ENCODE measurements at regions not wholly inside any gene's neighbourhood (a gene's known extent, or its start where the extent isn't known, plus 50 kb on each side); places are given as distances from the start of the nearest gene placed in this dataset.

DNA sequence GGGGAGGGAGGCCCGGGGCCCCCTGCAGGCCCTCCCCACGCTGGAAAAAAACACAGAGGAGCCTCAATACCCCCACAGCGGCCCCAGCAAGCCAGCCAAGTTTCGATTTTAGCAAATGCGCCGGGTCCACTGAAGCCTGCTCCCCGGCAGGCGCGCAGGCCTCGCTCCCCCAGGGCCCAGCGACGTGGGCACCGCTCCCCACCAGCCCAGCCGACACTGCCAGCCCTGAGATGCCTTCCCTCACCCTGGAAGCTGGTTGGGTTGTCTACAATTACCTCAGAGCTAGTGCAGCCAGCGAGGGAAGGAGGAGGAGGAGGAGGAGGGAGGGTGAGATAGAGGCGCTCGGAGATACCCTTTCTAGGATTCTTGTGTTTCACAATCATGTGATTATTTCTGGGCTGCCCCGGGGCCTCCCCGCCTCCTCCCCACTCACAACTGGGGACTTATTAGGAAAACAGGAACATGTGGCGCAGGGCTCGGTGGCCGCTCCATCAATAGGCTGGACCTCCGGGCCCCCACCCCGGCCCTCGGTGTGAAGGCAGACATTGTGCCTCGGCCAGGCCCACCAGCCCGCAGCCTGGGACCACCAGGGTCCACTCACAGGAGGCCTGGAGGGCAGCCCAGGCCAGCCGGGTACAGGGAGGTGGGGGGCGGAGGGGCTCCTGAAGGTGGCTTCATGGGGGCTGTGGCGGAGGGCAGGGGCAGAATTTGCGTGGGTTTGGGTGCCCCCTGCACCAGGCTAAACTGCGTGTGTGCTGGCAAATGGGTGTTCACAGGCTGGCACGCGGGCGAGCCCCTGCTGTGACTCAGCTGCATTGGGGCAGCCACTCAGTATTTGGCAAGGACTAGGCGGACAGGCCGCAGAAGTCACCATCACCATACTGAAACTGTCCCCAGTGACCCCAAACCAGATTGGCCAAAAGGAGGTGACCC, 109.9 kb downstream of the NCOR2 start:
- intact Hi-C loops (cut with micrococcal nuclease) = no loop called here
- peaks cover 17% of the 10 kb centered on the region for H3K4me1 ChIP-seq (ENCODE audit: insufficient read depth, low read length)
- no TSS peak for BruUV-seq (replicated peaks)
- H3K27ac ChIP-seq (ENCODE audit: low read length) = no peak overlapping the region
- H3K36me3 ChIP-seq (ENCODE audit: low read depth, low read length) = no peaks in the 10 kb centered on the region
- no peaks in the 10 kb centered on the region for H3K9me2 ChIP-seq (replicated peaks; ENCODE audit: low read length)
- ATAC-seq = no peak
- ChIA-PET POLR2A (ENCODE audit: unreplicated experiment) (no interaction called here), CTCF (no interaction called here)
- H3K27me3 ChIP-seq (ENCODE audit: low read length) = no peaks in the 10 kb centered on the region
- DNase-seq = no peak
- no peak overlapping the region for H3K4me3 ChIP-seq (ENCODE audit: low read length)
- H3K9ac ChIP-seq (ENCODE audit: low read length) = no peak overlapping the region
- no peak overlapping the region for H3K4me2 ChIP-seq (ENCODE audit: low read length)
- H3K9me3 ChIP-seq (ENCODE audit: low read length) = no peaks in the 10 kb centered on the region
- H2AFZ ChIP-seq (ENCODE audit: low read length) = no peak overlapping the region
- no peaks in the 10 kb centered on the region for H3K79me2 ChIP-seq (ENCODE audit: low read length)
- no peak for TF ChIP-seq EZH2phosphoT487 (IDR thresholded peaks at IDR 0.05; ENCODE audit: borderline replicate concordance, low read length)
- TF ChIP-seq EZH2 (IDR thresholded peaks at IDR 0.05; ENCODE audit: low read length, unreplicated experiment) = no peak
- TF ChIP-seq, protein P1, sequence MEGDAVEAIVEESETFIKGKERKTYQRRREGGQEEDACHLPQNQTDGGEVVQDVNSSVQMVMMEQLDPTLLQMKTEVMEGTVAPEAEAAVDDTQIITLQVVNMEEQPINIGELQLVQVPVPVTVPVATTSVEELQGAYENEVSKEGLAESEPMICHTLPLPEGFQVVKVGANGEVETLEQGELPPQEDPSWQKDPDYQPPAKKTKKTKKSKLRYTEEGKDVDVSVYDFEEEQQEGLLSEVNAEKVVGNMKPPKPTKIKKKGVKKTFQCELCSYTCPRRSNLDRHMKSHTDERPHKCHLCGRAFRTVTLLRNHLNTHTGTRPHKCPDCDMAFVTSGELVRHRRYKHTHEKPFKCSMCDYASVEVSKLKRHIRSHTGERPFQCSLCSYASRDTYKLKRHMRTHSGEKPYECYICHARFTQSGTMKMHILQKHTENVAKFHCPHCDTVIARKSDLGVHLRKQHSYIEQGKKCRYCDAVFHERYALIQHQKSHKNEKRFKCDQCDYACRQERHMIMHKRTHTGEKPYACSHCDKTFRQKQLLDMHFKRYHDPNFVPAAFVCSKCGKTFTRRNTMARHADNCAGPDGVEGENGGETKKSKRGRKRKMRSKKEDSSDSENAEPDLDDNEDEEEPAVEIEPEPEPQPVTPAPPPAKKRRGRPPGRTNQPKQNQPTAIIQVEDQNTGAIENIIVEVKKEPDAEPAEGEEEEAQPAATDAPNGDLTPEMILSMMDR (conservative IDR thresholded peaks at IDR 0.05; ENCODE audit: low read depth, low read length) = no peak
- peaks cover 10% of the 10 kb centered on the region; the same call in 1 of the 2 replicates for H4K20me1 ChIP-seq (ENCODE audit: low read length)
- H3F3A ChIP-seq (ENCODE audit: low read length, unreplicated experiment) = no peaks in the 10 kb centered on the region

DNA sequence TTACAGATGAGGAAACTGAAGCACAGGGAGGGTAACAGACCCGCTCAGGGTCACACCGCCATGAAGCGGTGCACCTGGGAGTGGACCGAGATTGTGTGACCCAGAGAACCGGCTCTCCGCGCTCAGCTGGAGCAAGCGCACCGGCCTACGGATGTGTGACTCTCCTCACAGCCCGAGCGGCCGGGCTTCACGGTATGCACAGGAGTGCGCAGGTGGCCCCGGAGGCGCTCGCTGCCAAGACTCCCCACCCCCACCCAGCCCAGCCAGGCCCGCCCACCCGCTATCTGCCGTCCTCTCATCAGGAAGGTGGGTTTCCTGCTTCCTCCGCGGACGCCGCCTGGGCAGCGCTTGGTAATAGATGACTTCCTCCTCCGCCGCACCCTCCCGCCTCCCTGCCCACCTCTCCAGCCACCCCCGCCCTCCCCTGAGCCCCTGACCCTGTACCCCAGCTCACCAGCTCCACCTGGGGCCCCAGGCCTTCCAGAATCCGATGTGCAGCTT, 110.7 kb downstream of the NCOR2 start:
- Histone ChIP-seq H3K4me3 (ENCODE audit: low read length) (no peak overlapping the region), H3K36me3 (ENCODE audit: low read depth, low read length) (no peaks in the 10 kb centered on the region), H3K4me2 (ENCODE audit: low read length) (no peak overlapping the region), H3K27me3 (ENCODE audit: low read length) (no peaks in the 10 kb centered on the region), H3K27ac (ENCODE audit: low read length) (no peak overlapping the region), H3K9ac (ENCODE audit: low read length) (no peak overlapping the region), H3K4me1 (ENCODE audit: insufficient read depth, low read length) (peaks cover 22% of the 10 kb centered on the region), H3K9me3 (ENCODE audit: low read length) (no peaks in the 10 kb centered on the region), H3K9me2 (replicated peaks; ENCODE audit: low read length) (no peaks in the 10 kb centered on the region), H2AFZ (ENCODE audit: low read length) (no peak overlapping the region), H3K79me2 (ENCODE audit: low read length) (no peaks in the 10 kb centered on the region), H4K20me1 (ENCODE audit: low read length) (peaks cover 13% of the 10 kb centered on the region; the same call in 1 of the 2 replicates), H3F3A (ENCODE audit: low read length, unreplicated experiment) (no peaks in the 10 kb centered on the region)
- ATAC-seq = no peak
- BruUV-seq (replicated peaks) = no TSS peak
- POLR2A ChIA-PET (ENCODE audit: unreplicated experiment) = no interaction called here
- intact Hi-C loops (cut with micrococcal nuclease) = no loop called here
- TF ChIP-seq EZH2 (IDR thresholded peaks at IDR 0.05; ENCODE audit: low read length, unreplicated experiment) (no peak), EZH2phosphoT487 (IDR thresholded peaks at IDR 0.05; ENCODE audit: borderline replicate concordance, low read length) (no peak)
- TF ChIP-seq, protein P1 (conservative IDR thresholded peaks at IDR 0.05; ENCODE audit: low read depth, low read length) = no peak
- no peak for DNase-seq
- CTCF ChIA-PET = no interaction called here

DNA sequence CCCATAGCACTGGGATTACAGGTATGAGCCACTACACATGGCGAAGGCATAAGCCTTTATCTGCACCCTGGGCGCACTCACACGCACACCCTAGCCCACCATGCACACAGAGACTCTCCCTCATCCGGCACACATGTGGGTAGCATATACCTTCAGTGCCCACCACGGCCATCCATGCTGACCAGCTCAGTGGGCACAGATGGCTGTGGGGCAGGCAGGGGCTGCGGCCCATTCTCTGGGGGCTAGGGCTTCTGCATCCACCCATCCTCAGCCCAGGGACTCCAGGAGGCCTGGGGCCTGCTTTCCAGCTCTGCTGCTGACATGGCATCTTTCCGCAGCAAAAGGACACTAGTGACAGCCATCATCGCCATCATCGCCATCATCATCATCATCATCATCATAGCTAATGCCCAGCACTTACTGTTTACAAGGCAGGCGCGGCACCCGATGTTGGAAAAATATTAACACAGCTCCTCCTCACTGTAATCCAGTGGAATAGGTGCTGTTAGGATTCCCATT, 111.2 kb downstream of the NCOR2 start:
- Histone ChIP-seq H3K4me2 (ENCODE audit: low read length) (no peak overlapping the region), H3K27ac (ENCODE audit: low read length) (no peak overlapping the region), H3K9me3 (ENCODE audit: low read length) (no peaks in the 10 kb centered on the region), H3F3A (ENCODE audit: low read length, unreplicated experiment) (no peaks in the 10 kb centered on the region), H4K20me1 (ENCODE audit: low read length) (peaks cover 13% of the 10 kb centered on the region; the same call in 1 of the 2 replicates), H3K9me2 (replicated peaks; ENCODE audit: low read length) (no peaks in the 10 kb centered on the region), H3K4me1 (ENCODE audit: insufficient read depth, low read length) (peaks cover 22% of the 10 kb centered on the region), H3K36me3 (ENCODE audit: low read depth, low read length) (no peaks in the 10 kb centered on the region), H2AFZ (ENCODE audit: low read length) (no peak overlapping the region), H3K79me2 (ENCODE audit: low read length) (no peaks in the 10 kb centered on the region), H3K9ac (ENCODE audit: low read length) (no peak overlapping the region), H3K4me3 (ENCODE audit: low read length) (no peak overlapping the region), H3K27me3 (ENCODE audit: low read length) (no peaks in the 10 kb centered on the region)
- ATAC-seq (no peak), DNase-seq (no peak)
- no TSS peak for BruUV-seq (replicated peaks)
- CTCF ChIA-PET = no interaction called here
- TF ChIP-seq, protein P1 (conservative IDR thresholded peaks at IDR 0.05; ENCODE audit: low read depth, low read length) = no peak
- TF ChIP-seq EZH2phosphoT487 (IDR thresholded peaks at IDR 0.05; ENCODE audit: borderline replicate concordance, low read length) (no peak), EZH2 (IDR thresholded peaks at IDR 0.05; ENCODE audit: low read length, unreplicated experiment) (no peak)
- POLR2A ChIA-PET (ENCODE audit: unreplicated experiment) = no interaction called here
- intact Hi-C loops (cut with micrococcal nuclease) = no loop called here

Data from PC-3 (cell line).